Stimulated activated CD4-positive, alpha-beta T cell treated with anti-CD3 and anti-CD28 coated beads, Interleukin-15, amount 100 ng/mL, for 1 hour (primary cell): ENCODE measurements at regions not wholly inside any gene's neighbourhood (a gene's known extent, or its start where the extent isn't known, plus 50 kb on each side); places are given as distances from the start of the nearest gene placed in this dataset.

ENCODE experiments used
- DNase-seq, 2 donors: peaks; one replicate each; pipeline ENCODE4 v3.0.0-alpha.2; 2020; ENCODE audit warnings: low read depth in 1 of 2, low spot score in 1 of 2

- no peak for DNase-seq
Observed at GRCh38 chr12:92278378-92278828, 132.8 kb upstream of the BTG1 start.

- no peak for DNase-seq
Observed at GRCh38 chr12:92277795-92278194, 132.1 kb upstream of the BTG1 start.

GRCh38 chr12:92276276-92276675 lies 130.6 kb upstream of the BTG1 start:
- no peak for DNase-seq

- DNase-seq = no peak
Observed at GRCh38 chr12:92275443-92276154, 130.0 kb upstream of the BTG1 start.

- DNase-seq = no peak
Observed at GRCh38 chr12:92273076-92273475, 127.4 kb upstream of the BTG1 start.

GRCh38 chr12:92272061-92272964 lies 126.7 kb upstream of the BTG1 start:
- no peak for DNase-seq

- DNase-seq = no peak
Observed at GRCh38 chr12:92271341-92271740, 125.7 kb upstream of the BTG1 start.

- DNase-seq = no peak
Observed at GRCh38 chr12:92270521-92270920, 124.9 kb upstream of the BTG1 start.

GRCh38 chr12:92268946-92269345 lies 123.3 kb upstream of the BTG1 start:
- no peak for DNase-seq

GRCh38 chr12:92261692-92262091 lies 116.0 kb upstream of the BTG1 start:
- DNase-seq = no peak

GRCh38 chr12:92261071-92261470 lies 115.4 kb upstream of the BTG1 start:
- no peak for DNase-seq

- no peak for DNase-seq
Observed at GRCh38 chr12:92259696-92260251, 114.1 kb upstream of the BTG1 start.

GRCh38 chr12:92259291-92259690 lies 113.6 kb upstream of the BTG1 start:
- no peak for DNase-seq

- no peak for DNase-seq
Observed at GRCh38 chr12:92257261-92257660, 111.6 kb upstream of the BTG1 start.

- no peak for DNase-seq
Observed at GRCh38 chr12:92255741-92256140, 110.1 kb upstream of the BTG1 start.

GRCh38 chr12:92253301-92253700 lies 107.7 kb upstream of the BTG1 start:
- no peak for DNase-seq

GRCh38 chr12:92248977-92249376 lies 103.3 kb upstream of the BTG1 start:
- DNase-seq = no peak

GRCh38 chr12:92244036-92244435 lies 98.4 kb upstream of the BTG1 start:
- DNase-seq = no peak

GRCh38 chr12:92242907-92243306 lies 97.3 kb upstream of the BTG1 start:
- no peak for DNase-seq

- no peak for DNase-seq
Observed at GRCh38 chr12:92237762-92238523, 92.3 kb upstream of the BTG1 start.

- DNase-seq = no peak
Observed at GRCh38 chr12:92237262-92237661, 91.6 kb upstream of the BTG1 start.
